ENCODE measurements at regions not wholly inside any gene's neighbourhood (a gene's known extent, or its start where the extent isn't known, plus 50 kb on each side); places are given as distances from the start of the nearest gene placed in this dataset.

GRCh38 chr4:153110739-153111138 lies 93.5 kb upstream of the TRIM2 start:
- CTCF ChIA-PET: no interaction called here
- no peaks in the 10 kb centered on the region for H3K27me3 ChIP-seq (ENCODE audit: insufficient read depth, low read depth)
- no peaks in the 10 kb centered on the region for H3K79me2 ChIP-seq (ENCODE audit: low read depth)

GRCh38 chr4:153111426-153112040 lies 92.7 kb upstream of the TRIM2 start:
- Histone ChIP-seq H3K9me3 (ENCODE audit: insufficient read depth, low read depth) (no peaks in the 10 kb centered on the region), H2AFZ (no peak overlapping the region), H3K36me3 (ENCODE audit: low read depth) (no peaks in the 10 kb centered on the region), H3K4me1 (replicated peaks; ENCODE audit: insufficient read depth) (peaks cover 16% of the 10 kb centered on the region), H4K20me1 (ENCODE audit: insufficient read depth) (no peaks in the 10 kb centered on the region), H3K79me2 (ENCODE audit: low read depth) (no peaks in the 10 kb centered on the region), H3K27me3 (ENCODE audit: insufficient read depth, low read depth) (no peaks in the 10 kb centered on the region), H3K4me3 (no peak overlapping the region), H3K27ac (no peak overlapping the region), H3F3A (ENCODE audit: insufficient read depth, low read depth) (peaks cover 4% of the 10 kb centered on the region; the same call in 1 of the 2 replicates), H3K4me2 (no peak overlapping the region), H3K9me2 (ENCODE audit: insufficient read depth) (no peaks in the 10 kb centered on the region)
- BruUV-seq (replicated peaks): no TSS peak
- intact Hi-C loops (cut with micrococcal nuclease; ENCODE audit: unreplicated experiment): no loop called here
- DNase-seq: no peak
- POLR2A ChIA-PET (ENCODE audit: unreplicated experiment): no interaction called here
- TF ChIP-seq CTCF (conservative IDR thresholded peaks at IDR 0.05) (no peak), EZH2 (IDR thresholded peaks at IDR 0.05; ENCODE audit: low read depth) (no peak)
- CTCF ChIA-PET: no interaction called here

More at GRCh38 chr4:153110739-153111138, 93.5 kb upstream of the TRIM2 start:
- intact Hi-C loops (cut with micrococcal nuclease; ENCODE audit: unreplicated experiment): no loop called here
- no peaks in the 10 kb centered on the region for H3K9me2 ChIP-seq (ENCODE audit: insufficient read depth)
- H3K27ac ChIP-seq: no peak overlapping the region
- H3F3A ChIP-seq (ENCODE audit: insufficient read depth, low read depth): no peaks in the 10 kb centered on the region
- peaks cover 8% of the 10 kb centered on the region for H3K4me1 ChIP-seq (replicated peaks; ENCODE audit: insufficient read depth)
- DNase-seq: no peak
- no TSS peak for BruUV-seq (replicated peaks)
- H3K4me3 ChIP-seq: no peak overlapping the region
- H4K20me1 ChIP-seq (ENCODE audit: insufficient read depth): no peaks in the 10 kb centered on the region
- no peaks in the 10 kb centered on the region for H3K36me3 ChIP-seq (ENCODE audit: low read depth)
- no peak overlapping the region for H2AFZ ChIP-seq
- TF ChIP-seq CTCF (conservative IDR thresholded peaks at IDR 0.05) (no peak), EZH2 (IDR thresholded peaks at IDR 0.05; ENCODE audit: low read depth) (no peak)
- no peaks in the 10 kb centered on the region for H3K9me3 ChIP-seq (ENCODE audit: insufficient read depth, low read depth)
- H3K4me2 ChIP-seq: no peak overlapping the region
- POLR2A ChIA-PET (ENCODE audit: unreplicated experiment): no interaction called here

GRCh38 chr4:153112041-153112441 lies 92.2 kb upstream of the TRIM2 start:
- Histone ChIP-seq H4K20me1 (ENCODE audit: insufficient read depth) (no peaks in the 10 kb centered on the region), H3F3A (ENCODE audit: insufficient read depth, low read depth) (peaks cover 4% of the 10 kb centered on the region; the same call in 1 of the 2 replicates), H3K9me2 (ENCODE audit: insufficient read depth) (no peaks in the 10 kb centered on the region), H3K36me3 (ENCODE audit: low read depth) (no peaks in the 10 kb centered on the region), H3K4me2 (no peak overlapping the region), H3K4me3 (no peak overlapping the region), H3K4me1 (replicated peaks; ENCODE audit: insufficient read depth) (peaks cover 16% of the 10 kb centered on the region), H3K27ac (no peak overlapping the region), H3K9me3 (ENCODE audit: insufficient read depth, low read depth) (no peaks in the 10 kb centered on the region), H2AFZ (no peak overlapping the region), H3K27me3 (ENCODE audit: insufficient read depth, low read depth) (no peaks in the 10 kb centered on the region), H3K79me2 (ENCODE audit: low read depth) (no peaks in the 10 kb centered on the region)
- TF ChIP-seq CTCF (conservative IDR thresholded peaks at IDR 0.05) (no peak), EZH2 (IDR thresholded peaks at IDR 0.05; ENCODE audit: low read depth) (no peak)
- BruUV-seq (replicated peaks): no TSS peak
- ChIA-PET POLR2A (ENCODE audit: unreplicated experiment) (no interaction called here), CTCF (no interaction called here)
- DNase-seq: no peak
- intact Hi-C loops (cut with micrococcal nuclease; ENCODE audit: unreplicated experiment): no loop called here

All from PC-9 (cell line).